ENCODE measurements at regions not wholly inside any gene's neighbourhood (a gene's known extent, or its start where the extent isn't known, plus 50 kb on each side); places are given as distances from the start of the nearest gene placed in this dataset.
"Not testable (repeated sequence)": the region's sequence is repeated elsewhere in the genome, so short reads cannot be mapped to it uniquely, and the experiment has no call there.

DNA sequence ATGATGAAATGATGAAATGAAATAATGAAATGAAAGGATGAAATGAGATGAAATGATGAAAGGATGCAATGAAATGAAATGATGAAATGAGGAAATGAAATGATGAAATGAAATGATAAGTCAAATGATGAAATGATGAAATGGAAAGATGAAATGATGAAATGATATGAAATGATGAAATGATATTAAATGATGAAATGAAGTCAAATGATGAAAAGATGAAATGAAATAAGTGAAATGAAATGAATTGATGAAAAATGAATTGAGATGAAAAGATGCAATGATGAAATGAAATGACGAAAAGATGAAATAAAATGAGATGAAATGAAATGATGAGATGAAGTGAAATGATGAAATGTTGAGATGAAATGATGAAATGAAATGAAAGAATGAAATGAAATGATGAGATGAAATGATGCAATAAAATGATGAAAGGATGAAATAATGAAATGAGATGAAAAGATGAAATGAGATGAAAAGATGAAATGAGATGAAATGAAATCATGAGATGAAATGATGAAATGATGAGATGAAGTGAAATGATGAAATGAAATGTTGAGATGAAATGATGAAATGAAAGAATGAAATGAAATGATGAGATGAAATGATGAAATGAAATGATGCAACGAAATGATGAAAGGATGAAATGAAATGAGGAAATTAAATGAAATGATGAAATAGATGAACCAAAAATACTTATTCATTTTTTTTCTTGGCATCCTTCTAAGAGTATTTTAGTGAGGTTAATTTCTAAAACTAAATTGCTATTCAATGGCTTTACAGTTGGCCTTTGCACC is 139.8 kb upstream of the ERV3-1 start:
- FAIRE-seq = not testable (repeated sequence)

GRCh38 chr7:65145710-65146109 is 139.2 kb upstream of the ERV3-1 start:
- not testable (repeated sequence) for FAIRE-seq; DNase-seq (ENCODE audit: low spot score)

More for the DNA sequence above, 139.8 kb upstream of the ERV3-1 start:
- not testable (repeated sequence) for DNase-seq (ENCODE audit: low spot score)

GRCh38 chr7:65145008-65145407 is 138.5 kb upstream of the ERV3-1 start:
- not testable (repeated sequence) for FAIRE-seq; DNase-seq (ENCODE audit: low spot score)

- DNase-seq (ENCODE audit: low spot score); FAIRE-seq: not testable (repeated sequence)
Observed at GRCh38 chr7:65144557-65144956, 138.1 kb upstream of the ERV3-1 start.

DNA sequence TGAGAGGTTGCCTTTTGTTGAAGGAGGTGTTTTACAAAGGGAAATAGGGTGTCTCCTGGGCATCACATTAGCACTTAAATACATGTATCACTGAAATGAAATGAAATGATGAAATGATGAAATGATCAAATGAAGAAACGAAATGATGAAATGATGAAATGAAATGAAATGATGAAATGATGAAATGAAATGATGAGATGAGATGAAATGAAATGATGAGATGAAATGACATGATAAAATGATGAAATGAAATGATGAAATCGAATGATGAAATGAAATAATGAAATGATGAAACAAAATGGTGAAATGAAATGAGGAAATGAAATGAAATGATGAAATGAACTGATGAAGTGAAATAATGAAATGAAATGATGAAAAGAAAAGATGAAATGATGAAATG is 137.6 kb upstream of the ERV3-1 start:
- DNase-seq (ENCODE audit: low spot score); FAIRE-seq: not testable (repeated sequence)

- not testable (repeated sequence) for FAIRE-seq; DNase-seq (ENCODE audit: low spot score)
Observed at GRCh38 chr7:65141894-65142293, 135.4 kb upstream of the ERV3-1 start.

- not testable (repeated sequence) for DNase-seq (ENCODE audit: low spot score)
Observed at GRCh38 chr7:65141405-65141778, 134.9 kb upstream of the ERV3-1 start.

DNA sequence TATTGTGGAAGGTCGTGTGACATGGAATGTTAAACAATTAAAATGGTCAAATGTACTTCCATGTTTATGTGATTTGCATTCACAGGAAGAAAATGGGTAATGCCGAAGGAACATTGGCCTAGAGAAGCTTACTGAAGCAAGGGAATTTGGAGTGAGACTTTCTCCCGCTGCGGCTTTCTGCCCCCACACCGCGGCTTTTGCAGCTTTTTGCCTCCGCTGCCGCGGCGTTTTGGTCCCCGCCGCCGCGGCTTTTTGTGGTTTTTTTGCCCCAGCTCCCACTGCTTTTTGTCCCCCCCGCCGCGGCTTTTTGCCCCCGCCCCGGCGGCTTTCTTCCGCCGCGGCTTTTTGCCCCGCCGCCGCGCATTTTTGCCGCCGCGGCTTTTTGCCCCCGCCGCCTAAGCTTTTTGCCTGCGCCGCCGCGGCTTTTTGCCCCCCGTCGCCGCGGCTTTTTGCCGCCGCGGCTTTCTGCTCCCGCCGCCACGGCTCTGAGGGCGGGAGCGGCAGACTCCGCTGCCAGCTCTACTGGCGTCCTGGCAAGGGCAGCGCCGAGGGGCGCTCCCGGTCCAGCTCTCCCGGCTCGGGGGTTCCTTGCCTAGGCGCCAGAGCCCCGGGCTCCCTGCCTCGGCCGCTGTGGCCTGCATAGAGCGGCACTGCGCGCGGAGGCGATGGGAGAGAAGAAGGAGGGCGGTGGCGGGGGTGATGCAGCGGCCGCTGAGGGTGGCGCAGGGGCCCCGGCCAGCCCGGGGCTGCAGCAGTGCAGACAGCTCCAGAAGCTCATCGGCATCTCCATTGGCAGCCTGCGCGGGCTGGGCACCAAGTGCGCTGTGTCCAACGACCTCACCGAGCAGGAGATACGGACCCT is 134.3 kb upstream of the ERV3-1 start:
- FAIRE-seq; DNase-seq (ENCODE audit: low spot score): not testable (repeated sequence)

More at GRCh38 chr7:65141405-65141778, 134.9 kb upstream of the ERV3-1 start:
- not testable (repeated sequence) for FAIRE-seq

- not testable (repeated sequence) for FAIRE-seq; DNase-seq (ENCODE audit: low spot score)
Observed at GRCh38 chr7:65136850-65137249, 130.4 kb upstream of the ERV3-1 start.

DNA sequence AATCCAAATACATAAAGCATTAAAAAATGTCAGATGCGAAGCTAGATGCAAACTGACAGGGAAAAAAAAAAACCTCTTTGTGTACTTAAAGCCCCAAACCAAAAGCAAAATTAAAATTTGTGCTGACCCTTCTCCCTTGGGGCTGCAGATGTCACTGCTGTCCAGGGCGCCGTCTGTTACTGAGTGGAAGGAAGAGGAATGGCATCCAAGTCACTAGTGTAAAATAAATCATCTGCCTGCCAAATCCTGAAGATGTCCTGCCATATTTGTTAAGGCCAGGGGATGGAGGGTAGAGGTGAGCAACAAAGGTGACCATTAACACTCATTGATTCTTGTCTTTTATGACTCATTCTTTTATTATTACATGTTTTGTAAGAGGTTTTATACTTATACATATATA is 126.6 kb upstream of the ERV3-1 start:
- not testable (repeated sequence) for FAIRE-seq; DNase-seq (ENCODE audit: low spot score)

GRCh38 chr7:65132256-65132655 is 125.8 kb upstream of the ERV3-1 start:
- DNase-seq (ENCODE audit: low spot score); FAIRE-seq: not testable (repeated sequence)

GRCh38 chr7:65127364-65127763 is 120.9 kb upstream of the ERV3-1 start:
- not testable (repeated sequence) for DNase-seq (ENCODE audit: low spot score); FAIRE-seq

DNA sequence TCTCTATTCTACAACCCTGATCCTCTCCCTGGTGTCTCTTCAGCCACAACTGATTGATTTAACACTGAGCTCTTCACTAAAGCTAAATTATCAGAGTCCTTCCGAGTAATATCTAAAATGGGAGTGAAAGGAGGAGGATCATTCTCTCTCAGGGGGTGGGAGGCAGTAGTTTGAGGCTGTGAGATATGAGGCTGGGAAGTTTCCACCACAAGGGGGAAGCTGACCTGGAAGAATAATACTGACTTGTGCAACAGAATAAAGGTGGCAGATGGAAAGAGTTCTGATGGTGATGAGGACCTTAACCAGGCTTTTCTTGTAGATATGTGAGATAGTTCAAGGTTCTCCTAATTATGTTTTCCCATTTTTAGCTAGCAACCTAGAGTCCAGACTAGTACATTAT is 118.1 kb upstream of the ERV3-1 start:
- not testable (repeated sequence) for DNase-seq (ENCODE audit: low spot score); FAIRE-seq

- FAIRE-seq; DNase-seq (ENCODE audit: low spot score): not testable (repeated sequence)
Observed at GRCh38 chr7:65105650-65106203, 99.2 kb upstream of the ERV3-1 start.

GRCh38 chr7:65100499-65100898 is 94.0 kb upstream of the ERV3-1 start:
- FAIRE-seq; DNase-seq (ENCODE audit: low spot score): not testable (repeated sequence)

GRCh38 chr7:65081669-65082055 is 75.2 kb upstream of the ERV3-1 start:
- not testable (repeated sequence) for DNase-seq (ENCODE audit: low spot score); FAIRE-seq

DNA sequence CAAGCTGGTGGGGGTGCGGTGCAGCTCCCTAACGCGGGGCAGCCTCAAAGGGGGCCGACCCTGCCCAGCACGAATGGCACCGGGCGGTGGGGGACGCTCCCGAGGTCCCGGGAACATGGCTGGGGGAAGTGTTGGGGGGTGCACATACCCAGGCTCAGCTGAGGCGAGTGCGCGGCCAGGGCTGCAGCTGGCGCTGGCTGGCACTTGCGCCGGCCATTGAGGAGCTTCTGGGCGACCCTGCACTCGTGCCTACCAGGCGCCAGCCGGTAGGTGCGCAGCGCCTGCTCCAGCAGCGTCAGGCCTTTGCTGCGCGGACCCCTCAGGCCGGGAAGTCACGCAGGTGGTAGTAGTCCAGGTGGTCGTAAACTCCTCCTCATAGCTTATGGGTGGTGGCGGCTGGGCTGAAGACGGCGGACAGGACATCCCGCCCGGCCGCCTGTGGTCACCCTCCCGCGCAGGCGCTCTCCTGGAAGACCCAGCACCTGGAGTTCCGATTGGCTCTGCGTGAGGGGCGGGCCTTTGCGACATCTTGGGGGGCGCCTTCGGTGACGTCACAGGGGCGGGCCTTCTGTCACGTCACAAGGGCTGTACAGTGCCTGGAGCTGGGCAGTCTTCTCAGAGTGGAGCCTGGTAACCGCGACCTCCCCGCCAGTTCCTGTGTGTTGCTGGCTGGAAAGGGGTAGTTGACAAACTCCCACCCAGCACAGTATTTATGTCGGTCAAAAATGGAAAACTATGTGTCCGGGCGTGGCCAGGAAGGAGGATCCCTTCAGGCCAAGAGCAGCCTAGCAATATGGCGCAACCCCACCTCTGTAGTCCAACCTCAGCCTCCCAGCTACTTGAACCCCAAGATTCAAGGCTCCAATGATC is 74.5 kb upstream of the ERV3-1 start:
- peak; percentile 80 for DNase-seq (ENCODE audit: low spot score)

GRCh38 chr7:65074959-65075358 is 68.5 kb upstream of the ERV3-1 start:
- not testable (repeated sequence) for FAIRE-seq; DNase-seq (ENCODE audit: low spot score)

More for the DNA sequence above, 74.5 kb upstream of the ERV3-1 start:
- FAIRE-seq = peak; percentile 74

- not testable (repeated sequence) for DNase-seq (ENCODE audit: low spot score); FAIRE-seq
Observed at GRCh38 chr7:65073160-65073559, 66.7 kb upstream of the ERV3-1 start.

GRCh38 chr7:65071854-65072431 is 65.5 kb upstream of the ERV3-1 start:
- not testable (repeated sequence) for FAIRE-seq; DNase-seq (ENCODE audit: low spot score)

Data from urothelium cell line (cell line).